ENCODE measurements at regions not wholly inside any gene's neighbourhood (a gene's known extent, or its start where the extent isn't known, plus 50 kb on each side); places are given as distances from the start of the nearest gene placed in this dataset.
"Not testable (repeated sequence)": the region's sequence is repeated elsewhere in the genome, so short reads cannot be mapped to it uniquely, and the experiment has no call there.

DNA sequence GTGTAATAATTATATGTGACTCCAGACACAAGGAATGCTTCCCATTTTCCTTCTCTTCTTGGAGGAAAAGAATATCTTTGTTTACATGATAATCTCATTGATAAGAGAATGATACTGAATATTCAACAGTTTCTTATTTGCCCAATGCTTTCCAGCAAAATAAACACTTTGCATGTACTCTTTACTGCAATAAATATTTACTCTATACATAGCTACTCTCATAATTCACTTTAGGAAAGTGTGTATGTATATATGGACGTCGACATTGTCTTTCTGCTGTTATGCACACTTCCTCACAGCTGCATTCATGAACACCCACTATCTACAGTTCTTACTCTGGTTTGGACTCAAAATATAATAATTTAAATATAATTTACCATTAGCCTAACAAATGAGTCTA is 617.4 kb upstream of the CDH10 start:
- H3K4me3 ChIP-seq (ENCODE audit: low read depth, low read length), result no peak overlapping the region
- no peak for DNase-seq (ENCODE audit: low read depth)
- TF ChIP-seq, protein P1, sequence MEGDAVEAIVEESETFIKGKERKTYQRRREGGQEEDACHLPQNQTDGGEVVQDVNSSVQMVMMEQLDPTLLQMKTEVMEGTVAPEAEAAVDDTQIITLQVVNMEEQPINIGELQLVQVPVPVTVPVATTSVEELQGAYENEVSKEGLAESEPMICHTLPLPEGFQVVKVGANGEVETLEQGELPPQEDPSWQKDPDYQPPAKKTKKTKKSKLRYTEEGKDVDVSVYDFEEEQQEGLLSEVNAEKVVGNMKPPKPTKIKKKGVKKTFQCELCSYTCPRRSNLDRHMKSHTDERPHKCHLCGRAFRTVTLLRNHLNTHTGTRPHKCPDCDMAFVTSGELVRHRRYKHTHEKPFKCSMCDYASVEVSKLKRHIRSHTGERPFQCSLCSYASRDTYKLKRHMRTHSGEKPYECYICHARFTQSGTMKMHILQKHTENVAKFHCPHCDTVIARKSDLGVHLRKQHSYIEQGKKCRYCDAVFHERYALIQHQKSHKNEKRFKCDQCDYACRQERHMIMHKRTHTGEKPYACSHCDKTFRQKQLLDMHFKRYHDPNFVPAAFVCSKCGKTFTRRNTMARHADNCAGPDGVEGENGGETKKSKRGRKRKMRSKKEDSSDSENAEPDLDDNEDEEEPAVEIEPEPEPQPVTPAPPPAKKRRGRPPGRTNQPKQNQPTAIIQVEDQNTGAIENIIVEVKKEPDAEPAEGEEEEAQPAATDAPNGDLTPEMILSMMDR (IDR thresholded peaks at IDR 0.05; ENCODE audit: insufficient read depth, low read depth, low read length, missing control alignments), result no peak

DNA sequence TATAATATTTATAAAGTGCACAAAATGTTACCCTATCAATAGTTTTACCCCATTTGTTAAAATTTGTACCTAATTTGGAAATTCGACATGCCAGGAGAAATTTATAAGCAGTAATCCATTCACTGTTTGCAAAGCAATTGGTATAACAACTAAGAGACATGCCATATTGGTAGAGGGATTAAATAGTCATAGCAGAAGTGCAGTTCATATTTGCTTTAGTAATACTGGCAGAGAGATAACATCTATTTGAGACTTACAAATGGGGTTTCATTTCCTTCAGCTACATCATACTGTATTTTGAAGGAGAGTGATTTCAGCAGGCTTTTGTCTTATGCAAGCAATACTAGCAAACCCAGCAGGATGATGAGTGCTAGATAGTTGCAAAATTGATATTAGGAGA is 610.4 kb upstream of the CDH10 start:
- no peak for DNase-seq (ENCODE audit: low read depth)
- TF ChIP-seq, protein P1 (IDR thresholded peaks at IDR 0.05; ENCODE audit: insufficient read depth, low read depth, low read length, missing control alignments), result no peak
- no peak overlapping the region for H3K4me3 ChIP-seq (ENCODE audit: low read depth, low read length)

DNA sequence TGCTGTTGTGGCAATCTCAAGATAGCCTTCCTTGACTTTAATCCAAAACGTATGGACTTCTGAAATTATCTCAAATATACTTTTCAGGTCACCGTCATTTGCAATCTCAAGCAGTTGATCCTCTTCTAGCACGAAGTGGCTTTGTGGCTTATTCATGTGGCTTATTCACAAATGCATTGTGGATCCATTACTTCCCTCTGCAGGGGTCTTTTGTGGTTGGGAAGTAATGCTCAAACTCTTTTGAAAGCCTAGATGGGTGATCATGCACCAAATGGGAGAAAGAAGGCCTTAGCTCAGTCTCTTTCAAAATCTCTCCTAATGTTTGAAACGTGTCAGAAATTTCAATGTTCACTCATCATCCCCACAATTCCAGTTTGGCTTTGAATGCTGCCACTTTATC is 597.2 kb upstream of the CDH10 start:
- no peak for DNase-seq (ENCODE audit: low read depth)
- H3K4me3 ChIP-seq (ENCODE audit: low read depth, low read length), result no peak overlapping the region

DNA sequence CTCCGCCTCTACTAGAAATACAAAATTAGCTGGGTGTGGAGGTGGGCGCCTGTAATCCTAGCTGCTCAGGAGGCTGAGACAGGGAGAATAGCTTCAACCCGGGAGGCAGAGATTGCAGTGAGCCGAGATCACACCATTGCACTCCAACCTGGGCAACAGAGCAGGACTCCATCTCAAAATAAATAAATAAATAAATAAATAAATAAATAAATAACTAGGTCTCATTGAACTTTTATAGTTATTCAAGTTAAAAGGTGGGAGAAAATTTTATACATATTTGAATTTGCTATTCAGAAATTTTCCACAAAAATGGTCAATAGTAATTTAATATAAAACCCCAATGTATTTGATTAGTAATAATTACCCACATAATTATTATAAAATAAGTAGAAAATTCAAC is 593.9 kb upstream of the CDH10 start:
- DNase-seq (ENCODE audit: low read depth); H3K4me3 ChIP-seq (ENCODE audit: low read depth, low read length): not testable (repeated sequence)

More for the DNA sequence above, 597.2 kb upstream of the CDH10 start:
- TF ChIP-seq, protein P1 (IDR thresholded peaks at IDR 0.05; ENCODE audit: insufficient read depth, low read depth, low read length, missing control alignments), result no peak

DNA sequence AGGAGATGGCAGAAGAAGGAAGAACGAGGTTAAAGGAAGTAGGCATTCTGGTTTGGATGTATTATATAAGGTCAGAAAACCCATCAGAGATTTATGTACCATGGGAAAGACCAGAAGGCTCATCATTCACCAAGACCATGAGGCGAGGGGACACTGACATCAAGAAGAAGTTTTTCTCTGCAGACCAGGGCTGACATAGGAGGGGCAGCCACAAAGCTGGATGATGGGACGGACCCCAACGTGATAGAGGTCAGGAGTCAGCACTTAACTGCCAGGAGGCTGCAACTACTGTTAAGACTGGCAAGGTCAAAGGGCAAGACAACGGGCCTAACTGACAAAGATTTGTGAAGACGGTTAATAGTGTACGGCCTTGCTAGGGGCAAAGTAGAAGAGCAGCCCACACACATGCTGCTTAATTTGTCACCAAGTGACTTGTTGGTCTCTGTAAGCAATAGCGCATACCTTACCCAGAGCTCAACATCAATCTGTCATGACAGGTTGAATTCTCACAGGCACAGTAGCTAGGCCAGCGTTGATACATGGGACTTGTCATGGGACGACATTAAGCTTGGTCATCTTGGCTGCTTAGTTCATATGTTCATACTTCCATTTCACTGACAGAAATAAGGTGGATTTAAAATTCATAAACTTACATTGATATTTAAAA is 579.7 kb upstream of the CDH10 start:
- DNase-seq (ENCODE audit: low read depth), result no peak
- no peak overlapping the region for H3K4me3 ChIP-seq (ENCODE audit: low read depth, low read length)
- TF ChIP-seq, protein P1 (IDR thresholded peaks at IDR 0.05; ENCODE audit: insufficient read depth, low read depth, low read length, missing control alignments), result no peak

DNA sequence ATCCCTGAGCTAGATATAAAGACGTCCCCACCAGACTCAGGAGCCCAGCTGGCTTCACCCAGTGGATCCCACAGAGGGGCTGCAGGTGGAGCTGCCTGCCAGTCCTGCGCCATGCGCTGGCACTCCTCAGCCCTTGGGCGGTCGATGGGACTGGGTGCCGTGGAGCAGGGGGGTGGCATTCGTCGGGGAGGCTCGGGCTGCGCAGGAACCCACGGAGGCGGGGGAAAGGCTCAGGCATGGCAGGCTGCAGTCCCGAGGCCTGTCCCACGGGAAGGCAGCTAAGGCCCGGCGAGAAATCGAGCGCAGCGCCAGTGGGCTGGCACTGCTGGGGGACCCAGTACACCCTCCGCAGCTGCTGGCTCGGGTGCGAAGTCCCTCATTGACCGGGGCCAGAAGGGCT is 555.1 kb upstream of the CDH10 start:
- not testable (repeated sequence) for DNase-seq (ENCODE audit: low read depth); H3K4me3 ChIP-seq (ENCODE audit: low read depth, low read length)

DNA sequence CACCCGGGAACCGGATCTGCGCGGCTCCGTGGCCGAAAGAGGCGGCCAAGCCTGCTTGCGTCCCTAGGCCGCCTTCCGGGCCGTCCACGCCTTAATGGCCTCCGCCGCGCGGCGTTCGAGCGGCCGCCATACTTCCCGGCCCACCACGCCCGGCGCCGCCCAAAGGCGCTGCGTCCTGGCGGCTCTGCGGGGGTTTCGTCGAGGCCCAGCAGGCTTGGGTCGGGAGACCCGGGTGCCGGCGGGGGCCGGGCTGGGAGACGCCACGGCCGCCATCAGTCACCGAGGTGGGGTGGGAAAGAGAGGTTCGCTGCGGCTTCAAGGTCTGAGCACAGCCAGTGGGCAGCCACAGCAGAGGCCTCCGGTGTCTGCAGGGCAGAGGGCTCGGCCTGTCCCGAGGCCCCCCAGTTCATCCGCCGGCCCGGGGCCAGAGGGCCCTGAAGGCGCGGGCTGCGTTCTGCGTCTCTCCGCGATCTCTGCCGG is 545.8 kb upstream of the CDH10 start:
- TF ChIP-seq, protein P1 (IDR thresholded peaks at IDR 0.05; ENCODE audit: insufficient read depth, low read depth, low read length, missing control alignments), result no peak

DNA sequence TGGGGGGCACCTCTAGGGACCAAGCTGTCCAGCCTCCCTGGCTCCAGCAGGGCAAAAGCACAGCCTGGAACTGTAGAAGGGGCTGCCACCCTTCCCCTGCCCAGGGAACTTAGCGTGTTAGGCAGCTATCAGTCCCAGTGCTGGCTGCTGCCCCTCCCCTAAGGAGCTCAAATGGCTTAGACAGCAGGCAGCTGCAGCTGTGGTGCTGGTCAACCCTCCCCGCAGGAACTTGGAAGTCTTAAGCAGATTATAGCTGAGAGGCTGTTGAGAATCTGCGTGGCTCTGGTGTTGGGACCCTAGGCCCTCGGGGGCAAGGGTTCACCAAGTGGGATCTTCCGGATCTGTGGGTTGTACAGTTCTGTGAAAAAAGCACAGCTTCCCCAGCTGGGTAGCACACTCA is 536.5 kb upstream of the CDH10 start:
- TF ChIP-seq, protein P1 (IDR thresholded peaks at IDR 0.05; ENCODE audit: insufficient read depth, low read depth, low read length, missing control alignments), result no peak
- DNase-seq (ENCODE audit: low read depth), result no peak
- no peak overlapping the region for H3K4me3 ChIP-seq (ENCODE audit: low read depth, low read length)

More for the DNA sequence above, 545.8 kb upstream of the CDH10 start:
- no peak for DNase-seq (ENCODE audit: low read depth)
- H3K4me3 ChIP-seq (ENCODE audit: low read depth, low read length), result no peak overlapping the region

DNA sequence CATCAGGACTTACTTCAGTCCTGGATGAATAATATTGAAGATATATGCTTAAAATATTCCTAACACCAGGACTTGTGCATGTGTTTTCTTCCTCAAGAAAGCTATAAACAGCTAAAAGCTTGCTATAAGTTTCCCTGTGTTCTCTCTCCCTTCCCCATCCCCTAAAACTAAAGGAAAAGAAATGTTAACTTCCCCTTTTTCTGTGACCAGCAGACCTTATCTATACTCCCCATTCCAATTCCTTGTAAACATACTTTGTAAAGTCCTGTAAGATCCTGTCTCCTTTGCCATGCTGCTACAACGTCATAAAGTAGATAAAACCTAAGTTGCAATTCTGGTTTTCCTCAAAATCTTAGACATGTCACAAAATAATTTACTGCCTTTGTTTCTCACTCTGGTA is 517.8 kb upstream of the CDH10 start:
- H3K4me3 ChIP-seq (ENCODE audit: low read depth, low read length); DNase-seq (ENCODE audit: low read depth): not testable (repeated sequence)
